Stomach (tissue), 4 donors: ENCODE measurements at regions not wholly inside any gene's neighbourhood (a gene's known extent, or its start where the extent isn't known, plus 50 kb on each side); places are given as distances from the start of the nearest gene placed in this dataset.

ENCODE experiments used
- POLR2A ChIP-seq, 4 donors: fragments of 450-650 bp; IDR thresholded peaks; one replicate each; pipeline ENCODE4 v1.6.1; 2016; ENCODE audit warnings: antibody characterized with exemption in 4 of 4, control low read depth in 2 of 4, mild to moderate bottlenecking in 1 of 4, moderate library complexity in 1 of 4
- TF ChIP-seq, protein P1 (sequence below), 7 experiments: fragments of 450-650 bp in 4 of 7; fragments of 200-600 bp in 3 of 7; sonication (generic) in 3 of 7; IDR thresholded peaks; one replicate each; pipeline ENCODE4 v1.5.1; 2016 to 2019; ENCODE audit warnings: antibody characterized with exemption in 7 of 7, control low read depth in 2 of 7, mild to moderate bottlenecking in 1 of 7

- TF ChIP-seq, protein P1, sequence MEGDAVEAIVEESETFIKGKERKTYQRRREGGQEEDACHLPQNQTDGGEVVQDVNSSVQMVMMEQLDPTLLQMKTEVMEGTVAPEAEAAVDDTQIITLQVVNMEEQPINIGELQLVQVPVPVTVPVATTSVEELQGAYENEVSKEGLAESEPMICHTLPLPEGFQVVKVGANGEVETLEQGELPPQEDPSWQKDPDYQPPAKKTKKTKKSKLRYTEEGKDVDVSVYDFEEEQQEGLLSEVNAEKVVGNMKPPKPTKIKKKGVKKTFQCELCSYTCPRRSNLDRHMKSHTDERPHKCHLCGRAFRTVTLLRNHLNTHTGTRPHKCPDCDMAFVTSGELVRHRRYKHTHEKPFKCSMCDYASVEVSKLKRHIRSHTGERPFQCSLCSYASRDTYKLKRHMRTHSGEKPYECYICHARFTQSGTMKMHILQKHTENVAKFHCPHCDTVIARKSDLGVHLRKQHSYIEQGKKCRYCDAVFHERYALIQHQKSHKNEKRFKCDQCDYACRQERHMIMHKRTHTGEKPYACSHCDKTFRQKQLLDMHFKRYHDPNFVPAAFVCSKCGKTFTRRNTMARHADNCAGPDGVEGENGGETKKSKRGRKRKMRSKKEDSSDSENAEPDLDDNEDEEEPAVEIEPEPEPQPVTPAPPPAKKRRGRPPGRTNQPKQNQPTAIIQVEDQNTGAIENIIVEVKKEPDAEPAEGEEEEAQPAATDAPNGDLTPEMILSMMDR (IDR thresholded peaks at IDR 0.05), result no peak
- no peak for TF ChIP-seq POLR2A (IDR thresholded peaks at IDR 0.05)
These were observed 622.1 kb downstream of the PLPP3 start for GRCh38 chr1:55957276-55957675.
